ENCODE measurements at regions not wholly inside any gene's neighbourhood (a gene's known extent, or its start where the extent isn't known, plus 50 kb on each side); places are given as distances from the start of the nearest gene placed in this dataset.

- Histone ChIP-seq H3K27ac (no peak overlapping the region), H3K4me3 (ENCODE audit: low read depth in 1 of 2, low read length in 1 of 2) (no peak overlapping the region), H3K27me3 (no peaks in the 10 kb centered on the region), H3K4me1 (ENCODE audit: control insufficient read depth in 1 of 2, insufficient read depth in 1 of 2, low read depth in 1 of 2, low read length in 1 of 2) (no peaks in the 10 kb centered on the region), H3K9me3 (no peaks in the 10 kb centered on the region), H3K36me3 (no peaks in the 10 kb centered on the region)
- no peak for TF ChIP-seq CTCF (IDR thresholded peaks at IDR 0.05)
These were observed 673.8 kb downstream of the INHBA start for GRCh38 chr7:41029072-41029499.

GRCh38 chr7:41028580-41028979, 674.3 kb downstream of the INHBA start:
- no peaks in the 10 kb centered on the region for H3K36me3 ChIP-seq
- H3K9me3 ChIP-seq = no peaks in the 10 kb centered on the region
- H3K27ac ChIP-seq = no peak overlapping the region
- TF ChIP-seq CTCF (IDR thresholded peaks at IDR 0.05) = no peak
- H3K27me3 ChIP-seq = no peaks in the 10 kb centered on the region
- no peaks in the 10 kb centered on the region for H3K4me1 ChIP-seq (ENCODE audit: control insufficient read depth in 1 of 2, insufficient read depth in 1 of 2, low read depth in 1 of 2, low read length in 1 of 2)
- no peak overlapping the region for H3K4me3 ChIP-seq (ENCODE audit: low read depth in 1 of 2, low read length in 1 of 2)

GRCh38 chr7:41027428-41028115, 675.3 kb downstream of the INHBA start:
- Histone ChIP-seq H3K36me3 (no peaks in the 10 kb centered on the region), H3K27ac (no peak overlapping the region), H3K4me1 (ENCODE audit: control insufficient read depth in 1 of 2, insufficient read depth in 1 of 2, low read depth in 1 of 2, low read length in 1 of 2) (no peaks in the 10 kb centered on the region), H3K27me3 (no peaks in the 10 kb centered on the region), H3K4me3 (ENCODE audit: low read depth in 1 of 2, low read length in 1 of 2) (no peak overlapping the region), H3K9me3 (no peaks in the 10 kb centered on the region)
- TF ChIP-seq CTCF (IDR thresholded peaks at IDR 0.05) = no peak

GRCh38 chr7:41024126-41024525, 678.8 kb downstream of the INHBA start:
- H3K9me3 ChIP-seq = no peaks in the 10 kb centered on the region
- H3K27ac ChIP-seq = no peak overlapping the region
- no peak for TF ChIP-seq CTCF (IDR thresholded peaks at IDR 0.05)
- no peaks in the 10 kb centered on the region for H3K27me3 ChIP-seq
- no peaks in the 10 kb centered on the region for H3K4me1 ChIP-seq (ENCODE audit: control insufficient read depth in 1 of 2, insufficient read depth in 1 of 2, low read depth in 1 of 2, low read length in 1 of 2)
- H3K4me3 ChIP-seq (ENCODE audit: low read depth in 1 of 2, low read length in 1 of 2) = no peak overlapping the region
- no peaks in the 10 kb centered on the region for H3K36me3 ChIP-seq

- Histone ChIP-seq H3K9me3 (no peaks in the 10 kb centered on the region), H3K27me3 (no peaks in the 10 kb centered on the region), H3K4me3 (ENCODE audit: low read depth in 1 of 2, low read length in 1 of 2) (no peak overlapping the region), H3K27ac (no peak overlapping the region), H3K4me1 (ENCODE audit: control insufficient read depth in 1 of 2, insufficient read depth in 1 of 2, low read depth in 1 of 2, low read length in 1 of 2) (no peaks in the 10 kb centered on the region), H3K36me3 (no peaks in the 10 kb centered on the region)
- TF ChIP-seq CTCF (IDR thresholded peaks at IDR 0.05) = no peak
These were observed 682.8 kb downstream of the INHBA start for GRCh38 chr7:41020056-41020455.
